HepG2 (cell line): ENCODE measurements at regions not wholly inside any gene's neighbourhood (a gene's known extent, or its start where the extent isn't known, plus 50 kb on each side); places are given as distances from the start of the nearest gene placed in this dataset.

Experiments
- ATAC-seq: fragments of 200-7000 bp; cut with Tn5 transposase; 3 replicates; pipeline ENCODE4 v1.9.1; 2020; ENCODE audit warnings: mild to moderate bottlenecking, moderate library complexity
- BruUV-seq: library from RNA; stranded (reverse); fragments of 400-500 nt; replicated peaks from 2 replicates; lab custom pipeline; 2021; lab: Mats Ljungman, UMichigan
- CTCF ChIA-PET: fragments of 300-600 bp; formaldehyde crosslinking; extraction: SDS; loops from one replicate; lab custom pipeline; 2021; ENCODE audit warnings: low total read pairs, inconsistent platforms, low intra/inter-chr PET ratio; lab: Yijun Ruan, JAX
- POLR2A ChIA-PET: fragments of 350-600 bp; sonication (Branson Sonifier 250); formaldehyde crosslinking; loops from one replicate; lab custom pipeline; 2020; ENCODE audit warnings: antibody characterized with exemption, inconsistent platforms; lab: Yijun Ruan, JAX
- DNase-seq: peaks from one replicate; pipeline ENCODE4 v3.0.0-alpha.2; 2015; ENCODE audit warnings: low spot score
- FAIRE-seq: peaks from 3 replicates; lab custom pipeline; 2011; peaks lifted over from hg19 to GRCh38; lab: Jason Lieb, UNC
- H2AFZ ChIP-seq: one replicate; pipeline ENCODE4 v1.6.1; 2011; ENCODE audit warnings: low read length, inconsistent platforms
- H3K27ac ChIP-seq: fragments of 300-600 bp; 3 replicates; pipeline ENCODE4 v1.8.0; 2011; ENCODE audit warnings: mixed run types, mild to moderate bottlenecking, mixed read lengths, low read length, inconsistent platforms; ENCODE audit not compliant: insufficient read depth; ENCODE audit errors: extremely low read length
- H3K27me3 ChIP-seq, 2 experiments: fragments of 200-600 bp in 1 of 2; 2 replicates in 1 of 2; 3 replicates in 1 of 2; pipeline versions ENCODE4 v1.6.0 to v1.8.0; 2011; ENCODE audit warnings: low read length in 2 of 2, mild to moderate bottlenecking in 2 of 2, moderate library complexity in 2 of 2, inconsistent platforms in 1 of 2; ENCODE audit not compliant: insufficient read depth in 2 of 2, control insufficient read depth in 1 of 2
- H3K36me3 ChIP-seq, 2 experiments: fragments of 200-600 bp in 1 of 2; replicated peaks in 1 of 2; 2 replicates in 1 of 2; 3 replicates in 1 of 2; pipeline versions ENCODE4 v1.5.1 to v1.8.0; 2011; ENCODE audit warnings: low read length in 2 of 2, inconsistent platforms in 1 of 2; ENCODE audit not compliant: insufficient read depth in 2 of 2, control insufficient read depth in 1 of 2
- H3K4me1 ChIP-seq: 2 replicates; pipeline ENCODE4 v1.5.1; 2012; ENCODE audit warnings: low read length, inconsistent platforms; ENCODE audit not compliant: insufficient read depth
- H3K4me2 ChIP-seq: 2 replicates; pipeline ENCODE4 v1.6.0; 2011; ENCODE audit warnings: low read depth, low read length, inconsistent platforms
- H3K4me3 ChIP-seq, 3 experiments: fragments of 200-600 bp in 1 of 3; sonication (generic), shearing (Covaris generic) in 1 of 3; replicated peaks in 1 of 3; 2 replicates each; pipeline ENCODE4 v1.5.1; 2011 to 2016; ENCODE audit warnings: low read length in 3 of 3, inconsistent platforms in 2 of 3, low read depth in 2 of 3, mild to moderate bottlenecking in 2 of 3, control low read depth in 1 of 3, mixed read lengths in 1 of 3; ENCODE audit not compliant: insufficient read depth in 1 of 3
- H3K79me2 ChIP-seq: one replicate; pipeline ENCODE4 v1.6.1; 2011; ENCODE audit warnings: low read length, inconsistent platforms; ENCODE audit not compliant: insufficient read depth
- H3K9ac ChIP-seq: 2 replicates; pipeline ENCODE4 v1.6.0; 2011; ENCODE audit warnings: mild to moderate bottlenecking, low read depth, low read length, inconsistent platforms; ENCODE audit not compliant: insufficient read depth
- H3K9me3 ChIP-seq: 2 replicates; pipeline ENCODE4 v1.5.1; 2012; ENCODE audit warnings: mild to moderate bottlenecking, low read length
- H4K20me1 ChIP-seq: 2 replicates; pipeline ENCODE4 v1.6.0; 2011; ENCODE audit warnings: inconsistent platforms, mild to moderate bottlenecking, low read length, moderate library complexity; ENCODE audit not compliant: insufficient read depth
- HIVEP1 ChIP-seq: sonication (generic); formaldehyde crosslinking; IDR thresholded peaks from 2 replicates; pipeline ENCODE4 v1.4.0; 2020; ENCODE audit warnings: mild to moderate bottlenecking, missing genetic modification reagents
- IKZF4 ChIP-seq: sonication (generic); formaldehyde crosslinking; IDR thresholded peaks from 2 replicates; pipeline ENCODE4 v1.5.1; 2020; ENCODE audit warnings: borderline replicate concordance, mild to moderate bottlenecking, low read depth, missing genetic modification reagents; ENCODE audit errors: not compliant biosample characterization
- RCOR2 ChIP-seq: IDR thresholded peaks from 2 replicates; pipeline ENCODE4 v1.6.1; 2016; ENCODE audit warnings: missing biosample characterization, missing genetic modification reagents
- SMC3 ChIP-seq: IDR thresholded peaks from 2 replicates; pipeline ENCODE4 v1.6.1; 2011; ENCODE audit warnings: low read length, improper control_type of control experiment
- SP2 ChIP-seq: sonication (generic); formaldehyde crosslinking; IDR thresholded peaks from 2 replicates; pipeline ENCODE4 v1.5.1; 2020; ENCODE audit warnings: mild to moderate bottlenecking, missing genetic modification reagents
- ZBTB38 ChIP-seq: sonication (generic); formaldehyde crosslinking; IDR thresholded peaks from 2 replicates; pipeline ENCODE4 v1.5.1; 2020; ENCODE audit warnings: mild to moderate bottlenecking, missing genetic modification reagents
- ZFP1 ChIP-seq: IDR thresholded peaks from 2 replicates; pipeline ENCODE4 v1.6.1; 2016
- ZNF362 ChIP-seq: sonication (generic); formaldehyde crosslinking; IDR thresholded peaks from 2 replicates; pipeline ENCODE4 v1.4.0; 2020; ENCODE audit warnings: missing genetic modification reagents, mild to moderate bottlenecking, borderline replicate concordance
- ZNF781 ChIP-seq: sonication (generic); formaldehyde crosslinking; IDR thresholded peaks from 2 replicates; pipeline ENCODE4 v1.5.1; 2020; ENCODE audit warnings: borderline replicate concordance, mild to moderate bottlenecking, missing genetic modification reagents; ENCODE audit errors: not compliant biosample characterization
- WGBS: methylation state at CpG from one replicate; pipeline ENCODE4 v1.1.6; 2017; ENCODE audit warnings: low lambda C conversion rate; 5-methylcytosine and 5-hydroxymethylcytosine counted together
- in situ Hi-C: cut with HindIII; loops from 2 replicates; pipeline ENCODE4 v1.10.0; 2017; ENCODE audit warnings: low pct_unique_long_range_greater_than_20kb; ENCODE audit not compliant: extremely low pct_ligation_motif_present
- intact Hi-C: fragments of 100-400 bp; cut with micrococcal nuclease; formaldehyde crosslinking; loops from one replicate; pipeline ENCODE4 v1.10.0; 2022; ENCODE audit not compliant: unreplicated experiment

DNA sequence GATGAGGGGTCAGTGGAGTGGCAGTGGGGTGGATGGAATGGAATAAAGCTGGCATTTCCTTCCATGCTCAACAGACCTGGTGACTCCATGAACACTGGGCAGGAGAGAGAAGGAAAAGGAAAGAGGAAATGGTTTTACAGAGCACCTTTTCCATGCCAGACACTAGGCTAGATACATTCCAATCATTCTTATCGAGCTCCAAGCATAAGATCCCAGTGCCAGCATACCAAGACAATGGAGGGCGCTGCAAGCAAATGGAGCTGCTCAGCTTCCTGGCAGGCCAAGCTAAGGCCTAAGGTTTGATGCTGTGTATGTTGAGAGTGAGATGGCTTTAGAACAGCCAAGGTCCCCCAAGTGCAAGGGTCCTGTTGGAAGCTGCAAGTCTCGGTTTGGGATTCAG lies 113.2 kb downstream of the HSPH1 start:
- ChIA-PET POLR2A (no interaction called here), CTCF (no interaction called here)
- no peak overlapping the region for H3K9ac ChIP-seq
- no peak overlapping the region for H3K4me2 ChIP-seq
- H3K4me3 ChIP-seq, result no peak overlapping the region
- H3K27ac ChIP-seq, result no peak overlapping the region
- peaks cover 0 to 8% of the 10 kb centered on the region in 2 experiments; a peak in 2 of 5 replicates for H3K27me3 ChIP-seq
- WGBS, result 27% methylated on average over 3 of the region's 3 CpGs
- ATAC-seq (no peak), DNase-seq (no peak), FAIRE-seq (no peak)
- intact Hi-C loops (loop anchor here (10.0 kb wide), 1 partner anchor 374 kb away; no protein-coding TSS in a partner anchor), in situ Hi-C loops (loop anchor here (10.0 kb wide), 3 partner anchors 194 to 434 kb away; partner anchors contain the start of gene USPL1)
- no peaks in the 10 kb centered on the region for H3K79me2 ChIP-seq
- no peak for TF ChIP-seq ZNF362 (CRISPR knock-in tag)
- no peak for TF ChIP-seq IKZF4 (CRISPR knock-in tag)
- TF ChIP-seq ZFP1 (CRISPR knock-in tag), result no peak
- no peak for TF ChIP-seq HIVEP1 (CRISPR knock-in tag)
- no peak for TF ChIP-seq RCOR2 (CRISPR knock-in tag)
- no peak for TF ChIP-seq ZNF781 (CRISPR knock-in tag)
- no peak for TF ChIP-seq SP2 (CRISPR knock-in tag)
- no peak for TF ChIP-seq ZBTB38 (CRISPR knock-in tag)
- TF ChIP-seq SMC3, result no peak
- peaks cover 33% of the 10 kb centered on the region for H3K4me1 ChIP-seq
- no peaks in the 10 kb centered on the region for H4K20me1 ChIP-seq
- H3K36me3 ChIP-seq, result no peaks in the 10 kb centered on the region
- BruUV-seq, result no TSS peak
- no peak overlapping the region for H2AFZ ChIP-seq
- H3K9me3 ChIP-seq, result no peaks in the 10 kb centered on the region
